ENCODE measurements at regions not wholly inside any gene's neighbourhood (a gene's known extent, or its start where the extent isn't known, plus 50 kb on each side); places are given as distances from the start of the nearest gene placed in this dataset.
"Not testable (repeated sequence)": the region's sequence is repeated elsewhere in the genome, so short reads cannot be mapped to it uniquely, and the experiment has no call there.

- Histone ChIP-seq H3K27me3 (ENCODE audit: insufficient read depth, poor library complexity, severe bottlenecking) (peaks cover 3% of the 10 kb centered on the region), H3K4me3 (replicated peaks; ENCODE audit: insufficient read depth, low read length) (no peak overlapping the region), H3K27ac (replicated peaks) (no peak overlapping the region)
- TF ChIP-seq GABPA (IDR thresholded peaks at IDR 0.05; ENCODE audit: low read depth), result no peak
- no peak for TF ChIP-seq CTCF (IDR thresholded peaks at IDR 0.05; ENCODE audit: insufficient read depth, low read length)
- no peak for TF ChIP-seq SPI1 (IDR thresholded peaks at IDR 0.05; ENCODE audit: borderline replicate concordance, low read depth)
- TF ChIP-seq REST (IDR thresholded peaks at IDR 0.05; ENCODE audit: insufficient replicate concordance, low read depth), result no peak
- TF ChIP-seq POLR2AphosphoS5 (IDR thresholded peaks at IDR 0.05; ENCODE audit: low read depth), result no peak
- no peak for DNase-seq (ENCODE audit: low read depth in 1 of 2, low spot score in 1 of 2)
These were observed 916.4 kb downstream of the UQCRFS1 start for GRCh38 chr19:28296506-28296905.

- not testable (repeated sequence) for H3K27me3 ChIP-seq (ENCODE audit: insufficient read depth, poor library complexity, severe bottlenecking); H3K27ac ChIP-seq (replicated peaks); DNase-seq (ENCODE audit: low read depth in 1 of 2, low spot score in 1 of 2); H3K4me3 ChIP-seq (replicated peaks; ENCODE audit: insufficient read depth, low read length)
These were observed 918.0 kb downstream of the UQCRFS1 start for GRCh38 chr19:28294975-28295374.

GRCh38 chr19:28294395-28294794 is 918.6 kb downstream of the UQCRFS1 start:
- H3K27ac ChIP-seq (replicated peaks), result no peak overlapping the region
- TF ChIP-seq REST (IDR thresholded peaks at IDR 0.05; ENCODE audit: insufficient replicate concordance, low read depth) (no peak), CTCF (IDR thresholded peaks at IDR 0.05; ENCODE audit: insufficient read depth, low read length) (no peak), SPI1 (IDR thresholded peaks at IDR 0.05; ENCODE audit: borderline replicate concordance, low read depth) (no peak), GABPA (IDR thresholded peaks at IDR 0.05; ENCODE audit: low read depth) (no peak), POLR2AphosphoS5 (IDR thresholded peaks at IDR 0.05; ENCODE audit: low read depth) (no peak)
- H3K4me3 ChIP-seq (replicated peaks; ENCODE audit: insufficient read depth, low read length), result no peak overlapping the region
- no peak for DNase-seq (ENCODE audit: low read depth in 1 of 2, low spot score in 1 of 2)
- H3K27me3 ChIP-seq (ENCODE audit: insufficient read depth, poor library complexity, severe bottlenecking), result peaks cover 3% of the 10 kb centered on the region

- no peak overlapping the region for H3K27ac ChIP-seq (replicated peaks)
- no peak for DNase-seq (ENCODE audit: low read depth in 1 of 2, low spot score in 1 of 2)
- no peak for TF ChIP-seq GABPA (IDR thresholded peaks at IDR 0.05; ENCODE audit: low read depth)
- no peak for TF ChIP-seq SPI1 (IDR thresholded peaks at IDR 0.05; ENCODE audit: borderline replicate concordance, low read depth)
- TF ChIP-seq REST (IDR thresholded peaks at IDR 0.05; ENCODE audit: insufficient replicate concordance, low read depth), result no peak
- no peak for TF ChIP-seq POLR2AphosphoS5 (IDR thresholded peaks at IDR 0.05; ENCODE audit: low read depth)
- TF ChIP-seq CTCF (IDR thresholded peaks at IDR 0.05; ENCODE audit: insufficient read depth, low read length), result no peak
- H3K4me3 ChIP-seq (replicated peaks; ENCODE audit: insufficient read depth, low read length), result no peak overlapping the region
- peaks cover 3% of the 10 kb centered on the region for H3K27me3 ChIP-seq (ENCODE audit: insufficient read depth, poor library complexity, severe bottlenecking)
These were observed 919.3 kb downstream of the UQCRFS1 start for GRCh38 chr19:28293685-28294084.
